HepG2 (cell line): ENCODE measurements at regions not wholly inside any gene's neighbourhood (a gene's known extent, or its start where the extent isn't known, plus 50 kb on each side); places are given as distances from the start of the nearest gene placed in this dataset.

Experiments used
- EZH2 ChIP-seq: conservative IDR thresholded peaks from 2 replicates; pipeline ENCODE4 v1.6.1; 2012; ENCODE audit warnings: mild to moderate bottlenecking, low read depth, low read length, moderate library complexity
- HMGA1 ChIP-seq: sonication (generic); formaldehyde crosslinking; conservative IDR thresholded peaks from 2 replicates; pipeline ENCODE4 v1.4.0; 2020; ENCODE audit warnings: missing genetic modification reagents
- HNF4A ChIP-seq: sonication (generic); formaldehyde crosslinking; IDR thresholded peaks from 2 replicates; pipeline ENCODE4 v1.4.0; 2020; ENCODE audit warnings: missing genetic modification reagents
- IRX3 ChIP-seq: sonication (generic); formaldehyde crosslinking; IDR thresholded peaks from 2 replicates; pipeline ENCODE4 v1.8.1; 2023; ENCODE audit warnings: mild to moderate bottlenecking, low read depth, missing genetic modification reagents, borderline replicate concordance
- NONO ChIP-seq, 2 experiments: fragments of 450-650 bp in 1 of 2; sonication (generic) in 1 of 2; formaldehyde crosslinking in 1 of 2; IDR thresholded peaks in 1 of 2; conservative IDR thresholded peaks in 1 of 2; 2 replicates each; pipeline versions ENCODE4 v1.6.1 to v1.8.0; 2017 to 2022; ENCODE audit warnings: mild to moderate bottlenecking in 1 of 2, missing genetic modification reagents in 1 of 2, moderate library complexity in 1 of 2
- SMAD1 ChIP-seq: sonication (generic); formaldehyde crosslinking; IDR thresholded peaks from 2 replicates; pipeline ENCODE4 v1.4.0; 2020; ENCODE audit warnings: missing genetic modification reagents, low read depth, mild to moderate bottlenecking, borderline replicate concordance
- SRSF9 ChIP-seq: fragments of 200-400 bp; formaldehyde crosslinking; IDR thresholded peaks from 2 replicates; pipeline ENCODE4 v1.6.1; 2018; ENCODE audit warnings: borderline replicate concordance, mild to moderate bottlenecking, low read depth, low read length; ENCODE audit not compliant: insufficient read depth, poor library complexity, severe bottlenecking
- ZC3H13 ChIP-seq: sonication (generic); formaldehyde crosslinking; IDR thresholded peaks from 2 replicates; pipeline ENCODE4 v1.8.1; 2023; ENCODE audit warnings: mild to moderate bottlenecking, missing genetic modification reagents, moderate library complexity
- ZNF256 ChIP-seq: sonication (generic); formaldehyde crosslinking; conservative IDR thresholded peaks from 2 replicates; pipeline ENCODE4 v1.4.0; 2020; ENCODE audit warnings: missing genetic modification reagents
- ZNF263 ChIP-seq: sonication (generic); formaldehyde crosslinking; IDR thresholded peaks from 2 replicates; pipeline ENCODE4 v1.4.0; 2020; ENCODE audit warnings: missing genetic modification reagents
- ZSCAN22 ChIP-seq: sonication (generic); formaldehyde crosslinking; IDR thresholded peaks from 2 replicates; pipeline ENCODE4 v1.4.0; 2020; ENCODE audit warnings: mild to moderate bottlenecking, missing genetic modification reagents
- TF ChIP-seq, protein P1 (sequence below): IDR thresholded peaks from 2 replicates; pipeline ENCODE4 v1.6.1; 2016; ENCODE audit warnings: low read depth, missing genetic modification reagents, missing compliant biosample characterization
- TF ChIP-seq, protein P2 (sequence below): sonication (generic); formaldehyde crosslinking; IDR thresholded peaks from 2 replicates; pipeline ENCODE4 v1.4.0; 2020; ENCODE audit warnings: missing genetic modification reagents, borderline replicate concordance
- TF ChIP-seq, protein P3 (sequence below): IDR thresholded peaks from 2 replicates; pipeline ENCODE4 v1.6.1; 2018; ENCODE audit warnings: missing genetic modification reagents
- TF ChIP-seq, protein P4 (sequence below): sonication (generic); formaldehyde crosslinking; IDR thresholded peaks from 2 replicates; pipeline ENCODE4 v1.4.0; 2020; ENCODE audit warnings: low read depth, mild to moderate bottlenecking, missing genetic modification reagents
- TF ChIP-seq, protein P5 (sequence below): sonication (generic); formaldehyde crosslinking; IDR thresholded peaks from 2 replicates; pipeline ENCODE4 v1.5.1; 2020; ENCODE audit warnings: mild to moderate bottlenecking, missing genetic modification reagents

DNA sequence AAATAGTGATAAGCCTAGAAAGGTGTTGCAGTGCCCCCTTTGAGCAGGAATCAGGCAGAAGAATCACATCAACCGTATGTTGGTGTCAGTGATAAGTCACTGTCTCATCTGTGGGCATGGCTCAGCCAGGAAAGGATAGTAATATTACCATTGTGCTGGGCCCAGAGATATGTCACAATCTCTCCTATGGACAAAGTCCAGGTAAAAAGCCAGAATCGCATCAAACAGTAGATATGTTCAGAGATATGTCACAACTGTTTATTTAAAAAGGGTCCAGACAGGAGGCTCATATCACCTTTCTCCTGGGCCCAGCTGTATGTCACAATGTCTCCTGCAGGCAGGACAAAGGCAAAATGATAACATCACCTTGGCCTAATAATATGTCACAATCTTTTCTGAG, 241.4 kb downstream of the RPS4Y2 start (continued):
- TF ChIP-seq, protein P1, sequence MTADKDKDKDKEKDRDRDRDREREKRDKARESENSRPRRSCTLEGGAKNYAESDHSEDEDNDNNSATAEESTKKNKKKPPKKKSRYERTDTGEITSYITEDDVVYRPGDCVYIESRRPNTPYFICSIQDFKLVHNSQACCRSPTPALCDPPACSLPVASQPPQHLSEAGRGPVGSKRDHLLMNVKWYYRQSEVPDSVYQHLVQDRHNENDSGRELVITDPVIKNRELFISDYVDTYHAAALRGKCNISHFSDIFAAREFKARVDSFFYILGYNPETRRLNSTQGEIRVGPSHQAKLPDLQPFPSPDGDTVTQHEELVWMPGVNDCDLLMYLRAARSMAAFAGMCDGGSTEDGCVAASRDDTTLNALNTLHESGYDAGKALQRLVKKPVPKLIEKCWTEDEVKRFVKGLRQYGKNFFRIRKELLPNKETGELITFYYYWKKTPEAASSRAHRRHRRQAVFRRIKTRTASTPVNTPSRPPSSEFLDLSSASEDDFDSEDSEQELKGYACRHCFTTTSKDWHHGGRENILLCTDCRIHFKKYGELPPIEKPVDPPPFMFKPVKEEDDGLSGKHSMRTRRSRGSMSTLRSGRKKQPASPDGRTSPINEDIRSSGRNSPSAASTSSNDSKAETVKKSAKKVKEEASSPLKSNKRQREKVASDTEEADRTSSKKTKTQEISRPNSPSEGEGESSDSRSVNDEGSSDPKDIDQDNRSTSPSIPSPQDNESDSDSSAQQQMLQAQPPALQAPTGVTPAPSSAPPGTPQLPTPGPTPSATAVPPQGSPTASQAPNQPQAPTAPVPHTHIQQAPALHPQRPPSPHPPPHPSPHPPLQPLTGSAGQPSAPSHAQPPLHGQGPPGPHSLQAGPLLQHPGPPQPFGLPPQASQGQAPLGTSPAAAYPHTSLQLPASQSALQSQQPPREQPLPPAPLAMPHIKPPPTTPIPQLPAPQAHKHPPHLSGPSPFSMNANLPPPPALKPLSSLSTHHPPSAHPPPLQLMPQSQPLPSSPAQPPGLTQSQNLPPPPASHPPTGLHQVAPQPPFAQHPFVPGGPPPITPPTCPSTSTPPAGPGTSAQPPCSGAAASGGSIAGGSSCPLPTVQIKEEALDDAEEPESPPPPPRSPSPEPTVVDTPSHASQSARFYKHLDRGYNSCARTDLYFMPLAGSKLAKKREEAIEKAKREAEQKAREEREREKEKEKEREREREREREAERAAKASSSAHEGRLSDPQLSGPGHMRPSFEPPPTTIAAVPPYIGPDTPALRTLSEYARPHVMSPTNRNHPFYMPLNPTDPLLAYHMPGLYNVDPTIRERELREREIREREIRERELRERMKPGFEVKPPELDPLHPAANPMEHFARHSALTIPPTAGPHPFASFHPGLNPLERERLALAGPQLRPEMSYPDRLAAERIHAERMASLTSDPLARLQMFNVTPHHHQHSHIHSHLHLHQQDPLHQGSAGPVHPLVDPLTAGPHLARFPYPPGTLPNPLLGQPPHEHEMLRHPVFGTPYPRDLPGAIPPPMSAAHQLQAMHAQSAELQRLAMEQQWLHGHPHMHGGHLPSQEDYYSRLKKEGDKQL, result no peak
- TF ChIP-seq ZNF263 (CRISPR knock-in tag), result no peak
- no peak for TF ChIP-seq SMAD1
- no peak for TF ChIP-seq SRSF9
- TF ChIP-seq, protein P2, sequence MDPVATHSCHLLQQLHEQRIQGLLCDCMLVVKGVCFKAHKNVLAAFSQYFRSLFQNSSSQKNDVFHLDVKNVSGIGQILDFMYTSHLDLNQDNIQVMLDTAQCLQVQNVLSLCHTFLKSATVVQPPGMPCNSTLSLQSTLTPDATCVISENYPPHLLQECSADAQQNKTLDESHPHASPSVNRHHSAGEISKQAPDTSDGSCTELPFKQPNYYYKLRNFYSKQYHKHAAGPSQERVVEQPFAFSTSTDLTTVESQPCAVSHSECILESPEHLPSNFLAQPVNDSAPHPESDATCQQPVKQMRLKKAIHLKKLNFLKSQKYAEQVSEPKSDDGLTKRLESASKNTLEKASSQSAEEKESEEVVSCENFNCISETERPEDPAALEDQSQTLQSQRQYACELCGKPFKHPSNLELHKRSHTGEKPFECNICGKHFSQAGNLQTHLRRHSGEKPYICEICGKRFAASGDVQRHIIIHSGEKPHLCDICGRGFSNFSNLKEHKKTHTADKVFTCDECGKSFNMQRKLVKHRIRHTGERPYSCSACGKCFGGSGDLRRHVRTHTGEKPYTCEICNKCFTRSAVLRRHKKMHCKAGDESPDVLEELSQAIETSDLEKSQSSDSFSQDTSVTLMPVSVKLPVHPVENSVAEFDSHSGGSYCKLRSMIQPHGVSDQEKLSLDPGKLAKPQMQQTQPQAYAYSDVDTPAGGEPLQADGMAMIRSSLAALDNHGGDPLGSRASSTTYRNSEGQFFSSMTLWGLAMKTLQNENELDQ, result no peak
- TF ChIP-seq, protein P3, sequence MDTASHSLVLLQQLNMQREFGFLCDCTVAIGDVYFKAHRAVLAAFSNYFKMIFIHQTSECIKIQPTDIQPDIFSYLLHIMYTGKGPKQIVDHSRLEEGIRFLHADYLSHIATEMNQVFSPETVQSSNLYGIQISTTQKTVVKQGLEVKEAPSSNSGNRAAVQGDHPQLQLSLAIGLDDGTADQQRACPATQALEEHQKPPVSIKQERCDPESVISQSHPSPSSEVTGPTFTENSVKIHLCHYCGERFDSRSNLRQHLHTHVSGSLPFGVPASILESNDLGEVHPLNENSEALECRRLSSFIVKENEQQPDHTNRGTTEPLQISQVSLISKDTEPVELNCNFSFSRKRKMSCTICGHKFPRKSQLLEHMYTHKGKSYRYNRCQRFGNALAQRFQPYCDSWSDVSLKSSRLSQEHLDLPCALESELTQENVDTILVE (CRISPR knock-in tag), result no peak
- TF ChIP-seq IRX3, result no peak
- no peak for TF ChIP-seq NONO (IDR thresholded peaks at IDR 0.05)
- TF ChIP-seq NONO (CRISPR knock-in tag; conservative IDR thresholded peaks at IDR 0.05), result no peak
- TF ChIP-seq, protein P4, sequence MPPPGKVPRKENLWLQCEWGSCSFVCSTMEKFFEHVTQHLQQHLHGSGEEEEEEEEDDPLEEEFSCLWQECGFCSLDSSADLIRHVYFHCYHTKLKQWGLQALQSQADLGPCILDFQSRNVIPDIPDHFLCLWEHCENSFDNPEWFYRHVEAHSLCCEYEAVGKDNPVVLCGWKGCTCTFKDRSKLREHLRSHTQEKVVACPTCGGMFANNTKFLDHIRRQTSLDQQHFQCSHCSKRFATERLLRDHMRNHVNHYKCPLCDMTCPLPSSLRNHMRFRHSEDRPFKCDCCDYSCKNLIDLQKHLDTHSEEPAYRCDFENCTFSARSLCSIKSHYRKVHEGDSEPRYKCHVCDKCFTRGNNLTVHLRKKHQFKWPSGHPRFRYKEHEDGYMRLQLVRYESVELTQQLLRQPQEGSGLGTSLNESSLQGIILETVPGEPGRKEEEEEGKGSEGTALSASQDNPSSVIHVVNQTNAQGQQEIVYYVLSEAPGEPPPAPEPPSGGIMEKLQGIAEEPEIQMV, result no peak
- no peak for TF ChIP-seq ZNF256 (CRISPR knock-in tag)
- TF ChIP-seq HMGA1 (CRISPR knock-in tag), result no peak
- TF ChIP-seq EZH2, result no peak
- no peak for TF ChIP-seq ZSCAN22
- peak; percentile 67 for TF ChIP-seq HNF4A
- TF ChIP-seq ZC3H13 (CRISPR knock-in tag), result no peak
- TF ChIP-seq, protein P5, sequence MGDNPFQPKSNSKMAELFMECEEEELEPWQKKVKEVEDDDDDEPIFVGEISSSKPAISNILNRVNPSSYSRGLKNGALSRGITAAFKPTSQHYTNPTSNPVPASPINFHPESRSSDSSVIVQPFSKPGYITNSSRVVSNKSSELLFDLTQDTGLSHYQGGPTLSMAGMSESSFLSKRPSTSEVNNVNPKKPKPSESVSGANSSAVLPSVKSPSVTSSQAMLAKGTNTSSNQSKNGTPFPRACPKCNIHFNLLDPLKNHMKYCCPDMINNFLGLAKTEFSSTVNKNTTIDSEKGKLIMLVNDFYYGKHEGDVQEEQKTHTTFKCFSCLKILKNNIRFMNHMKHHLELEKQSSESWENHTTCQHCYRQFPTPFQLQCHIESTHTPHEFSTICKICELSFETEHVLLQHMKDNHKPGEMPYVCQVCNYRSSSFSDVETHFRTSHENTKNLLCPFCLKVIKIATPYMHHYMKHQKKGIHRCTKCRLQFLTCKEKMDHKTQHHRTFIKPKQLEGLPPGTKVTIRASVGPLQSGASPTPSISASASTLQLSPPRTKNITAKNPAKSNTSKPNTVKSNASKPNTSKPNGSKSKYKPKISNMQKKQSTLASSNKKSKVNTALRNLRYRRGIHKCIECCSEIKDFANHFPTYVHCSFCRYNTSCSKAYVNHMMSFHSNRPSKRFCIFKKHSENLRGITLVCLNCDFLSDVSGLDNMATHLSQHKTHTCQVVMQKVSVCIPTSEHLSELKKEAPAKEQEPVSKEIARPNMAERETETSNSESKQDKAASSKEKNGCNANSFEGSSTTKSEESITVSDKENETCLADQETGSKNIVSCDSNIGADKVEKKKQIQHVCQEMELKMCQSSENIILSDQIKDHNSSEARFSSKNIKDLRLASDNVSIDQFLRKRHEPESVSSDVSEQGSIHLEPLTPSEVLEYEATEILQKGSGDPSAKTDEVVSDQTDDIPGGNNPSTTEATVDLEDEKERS (CRISPR knock-in tag), result no peak
